Activated CD8-positive, alpha-beta memory T cell treated with anti-CD3 and anti-CD28 coated beads, Interleukin-2, amount 50 U/mL, for 24 hours (primary cell): ENCODE measurements at regions not wholly inside any gene's neighbourhood (a gene's known extent, or its start where the extent isn't known, plus 50 kb on each side); places are given as distances from the start of the nearest gene placed in this dataset.
"Not testable (repeated sequence)": the region's sequence is repeated elsewhere in the genome, so short reads cannot be mapped to it uniquely, and the experiment has no call there.

Experiments
- DNase-seq: peaks from one replicate; pipeline ENCODE4 v3.0.0-alpha.2; 2020; ENCODE audit errors: extremely low read depth

- DNase-seq: no peak
These were observed 170.4 kb downstream of the PTPRC start for GRCh38 chr1:198809247-198809646.

GRCh38 chr1:198811449-198811848 lies 172.6 kb downstream of the PTPRC start:
- DNase-seq: no peak

GRCh38 chr1:198823626-198824025 lies 184.8 kb downstream of the PTPRC start:
- no peak for DNase-seq

- no peak for DNase-seq
These were observed 186.4 kb downstream of the PTPRC start for GRCh38 chr1:198825254-198825653.

GRCh38 chr1:198829356-198829755 lies 190.5 kb downstream of the PTPRC start:
- no peak for DNase-seq

GRCh38 chr1:198829944-198830343 lies 191.1 kb downstream of the PTPRC start:
- no peak for DNase-seq

- no peak for DNase-seq
These were observed 191.6 kb downstream of the PTPRC start for GRCh38 chr1:198830412-198830811.

- no peak for DNase-seq
These were observed 195.1 kb downstream of the PTPRC start for GRCh38 chr1:198833706-198834503.

GRCh38 chr1:198837278-198838021 lies 198.6 kb downstream of the PTPRC start:
- no peak for DNase-seq

GRCh38 chr1:198838022-198838342 lies 199.1 kb downstream of the PTPRC start:
- DNase-seq: no peak

GRCh38 chr1:198841477-198841876 lies 202.6 kb downstream of the PTPRC start:
- no peak for DNase-seq

- DNase-seq: no peak
These were observed 203.8 kb downstream of the PTPRC start for GRCh38 chr1:198842686-198843085.

- no peak for DNase-seq
These were observed 206.4 kb downstream of the PTPRC start for GRCh38 chr1:198845271-198845670.

GRCh38 chr1:198845851-198846250 lies 207.0 kb downstream of the PTPRC start:
- no peak for DNase-seq

- DNase-seq: no peak
These were observed 207.7 kb downstream of the PTPRC start for GRCh38 chr1:198846556-198846955.

- no peak for DNase-seq
These were observed 209.4 kb downstream of the PTPRC start for GRCh38 chr1:198848206-198848605.

GRCh38 chr1:198848649-198849048 lies 209.8 kb downstream of the PTPRC start:
- DNase-seq: no peak

- no peak for DNase-seq
These were observed 210.3 kb downstream of the PTPRC start for GRCh38 chr1:198849093-198849492.

GRCh38 chr1:198850196-198850595 lies 211.4 kb downstream of the PTPRC start:
- no peak for DNase-seq

- not testable (repeated sequence) for DNase-seq
These were observed 212.1 kb downstream of the PTPRC start for GRCh38 chr1:198850966-198851365.

- no peak for DNase-seq
These were observed 217.8 kb downstream of the PTPRC start for GRCh38 chr1:198856601-198857000.

GRCh38 chr1:198858033-198858432 lies 219.2 kb downstream of the PTPRC start:
- DNase-seq: no peak

GRCh38 chr1:198860371-198860770 lies 221.5 kb downstream of the PTPRC start:
- no peak for DNase-seq
